Panc1 (cell line): ENCODE measurements at regions not wholly inside any gene's neighbourhood (a gene's known extent, or its start where the extent isn't known, plus 50 kb on each side); places are given as distances from the start of the nearest gene placed in this dataset.

Experiments used
- ATAC-seq: fragments of 200-7000 bp; cut with Tn5 transposase; 2 replicates; pipeline ENCODE4 v1.9.1; 2020; ENCODE audit warnings: mild to moderate bottlenecking, moderate library complexity
- BruUV-seq: library from RNA; stranded (reverse); fragments of 400-500 nt; replicated peaks from 2 replicates; lab custom pipeline; 2021; lab: Mats Ljungman, UMichigan
- CTCF ChIA-PET: fragments of 300-600 bp; sonication (Branson Sonifier 250); formaldehyde crosslinking; loops from one replicate; lab custom pipeline; 2022; ENCODE audit warnings: antibody characterized with exemption; lab: Charles Lee
- POLR2A ChIA-PET: fragments of 300-600 bp; sonication (Branson Sonifier 250); formaldehyde crosslinking; loops from one replicate; lab custom pipeline; 2022; ENCODE audit warnings: antibody characterized with exemption; lab: Charles Lee
- DNase-seq: peaks from one replicate; pipeline ENCODE4 v3.0.0-alpha.2; 2010; ENCODE audit warnings: low read depth, low spot score
- H3K27ac ChIP-seq: 2 replicates; pipeline ENCODE4 v1.5.1; 2011; ENCODE audit warnings: mild to moderate bottlenecking, low read length, inconsistent platforms
- H3K27me3 ChIP-seq: fragments of 200-500 bp; sonication (Bioruptor generic); 2 replicates; pipeline ENCODE4 v1.6.0; 2014; ENCODE audit warnings: low read length, inconsistent platforms; ENCODE audit not compliant: control insufficient read depth, insufficient read depth
- H3K36me3 ChIP-seq: fragments of 200-500 bp; sonication (Bioruptor generic); 2 replicates; pipeline ENCODE4 v1.5.1; 2014; ENCODE audit warnings: inconsistent platforms, mild to moderate bottlenecking, low read length, moderate library complexity; ENCODE audit not compliant: control insufficient read depth, insufficient read depth
- H3K4me1 ChIP-seq: 2 replicates; pipeline ENCODE4 v1.5.1; 2011; ENCODE audit warnings: inconsistent platforms, mild to moderate bottlenecking, low read length, moderate library complexity; ENCODE audit not compliant: control insufficient read depth, insufficient read depth
- H3K4me3 ChIP-seq, 2 experiments: 2 replicates each; pipeline ENCODE4 v1.5.1; 2011 to 2012; ENCODE audit warnings: low read depth in 2 of 2, low read length in 2 of 2, mild to moderate bottlenecking in 2 of 2, inconsistent platforms in 1 of 2, moderate library complexity in 1 of 2
- H3K9me3 ChIP-seq: fragments of 200-500 bp; sonication (Bioruptor generic); 2 replicates; pipeline ENCODE4 v1.5.1; 2014; ENCODE audit warnings: low read depth, mild to moderate bottlenecking, inconsistent platforms, low read length, moderate library complexity; ENCODE audit not compliant: control insufficient read depth, insufficient read depth
- CTCF ChIP-seq: fragments of 450-650 bp; IDR thresholded peaks from 2 replicates; pipeline ENCODE4 v1.5.1; 2017; ENCODE audit warnings: mild to moderate bottlenecking
- POLR2AphosphoS5 ChIP-seq: IDR thresholded peaks from 2 replicates; pipeline ENCODE4 v1.6.1; 2012; ENCODE audit warnings: mild to moderate bottlenecking, low read depth, low read length, moderate library complexity
- REST ChIP-seq, 2 experiments: IDR thresholded peaks; 2 replicates each; pipeline ENCODE4 v1.6.1; 2011 to 2012; ENCODE audit warnings: low read depth in 2 of 2, control low read depth in 1 of 2, low read length in 1 of 2, mild to moderate bottlenecking in 1 of 2, moderate library complexity in 1 of 2; ENCODE audit not compliant: insufficient read depth in 1 of 2
- SIN3A ChIP-seq: IDR thresholded peaks from 2 replicates; pipeline ENCODE4 v1.6.1; 2012; ENCODE audit warnings: low read depth, mild to moderate bottlenecking, low read length, moderate library complexity, borderline replicate concordance; ENCODE audit not compliant: insufficient read depth
- TCF7L2 ChIP-seq: IDR thresholded peaks from 2 replicates; pipeline ENCODE4 v1.6.1; 2011; ENCODE audit warnings: mild to moderate bottlenecking, low read depth, low read length, inconsistent platforms
- in situ Hi-C: cut with HindIII; loops from 2 replicates; pipeline ENCODE4 v1.10.0; 2016; ENCODE audit warnings: low sequenced_read_pairs, low pct_unique_long_range_greater_than_20kb
- intact Hi-C: fragments of 100-400 bp; cut with micrococcal nuclease; formaldehyde crosslinking; loops from one replicate; pipeline ENCODE4 v1.10.0; 2022; ENCODE audit not compliant: unreplicated experiment

- ChIA-PET CTCF (no interaction called here), POLR2A (no interaction called here)
- H3K4me1 ChIP-seq: no peaks in the 10 kb centered on the region
- ATAC-seq (no peak), DNase-seq (no peak)
- in situ Hi-C loops (no loop called here), intact Hi-C loops (no loop called here)
- no peaks in the 10 kb centered on the region for H3K36me3 ChIP-seq
- H3K27me3 ChIP-seq: no peaks in the 10 kb centered on the region
- no peak overlapping the region for H3K27ac ChIP-seq
- TF ChIP-seq SIN3A: no peak
- TF ChIP-seq POLR2AphosphoS5: no peak
- TF ChIP-seq TCF7L2: no peak
- no peak for TF ChIP-seq CTCF
- no peak for TF ChIP-seq REST (IDR thresholded peaks at IDR 0.05; ENCODE audit: insufficient read depth in 1 of 2, low read depth in 2 of 2, low read length in 1 of 2)
- no peak overlapping the region for H3K4me3 ChIP-seq
- H3K9me3 ChIP-seq: no peaks in the 10 kb centered on the region
- no TSS peak for BruUV-seq
Observed at GRCh38 chr7:114766041-114766356, 155.9 kb upstream of the MDFIC start.

DNA sequence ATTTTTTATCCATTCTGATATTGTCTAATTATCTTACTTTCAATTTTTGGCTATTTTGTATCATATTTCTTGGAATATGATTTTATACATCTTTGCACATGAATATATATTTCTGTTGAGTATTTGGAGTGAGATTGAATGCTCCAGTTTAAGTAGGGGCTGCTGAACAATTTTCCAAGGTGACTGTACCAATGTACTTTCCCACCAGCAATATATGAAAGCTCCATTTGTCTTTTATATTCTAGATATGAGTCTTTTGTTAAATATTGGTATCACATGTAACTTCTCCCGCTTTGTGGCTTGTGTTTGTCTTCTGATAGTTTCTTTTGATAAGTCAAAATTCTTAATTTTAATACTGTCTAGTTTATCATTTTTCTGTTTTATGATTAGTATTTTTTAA, 144.6 kb upstream of the MDFIC start:
- ATAC-seq: no peak

More for the DNA sequence above, 144.6 kb upstream of the MDFIC start:
- Histone ChIP-seq H3K36me3 (no peaks in the 10 kb centered on the region), H3K4me3 (no peak overlapping the region), H3K27me3 (no peaks in the 10 kb centered on the region), H3K9me3 (no peaks in the 10 kb centered on the region), H3K4me1 (no peaks in the 10 kb centered on the region), H3K27ac (no peak overlapping the region)
- no peak for DNase-seq
- POLR2A ChIA-PET: no interaction called here
- TF ChIP-seq SIN3A (no peak), REST (IDR thresholded peaks at IDR 0.05; ENCODE audit: insufficient read depth in 1 of 2, low read depth in 2 of 2, low read length in 1 of 2) (no peak), POLR2AphosphoS5 (no peak), TCF7L2 (no peak), CTCF (no peak)
- in situ Hi-C loops: no loop called here
- CTCF ChIA-PET: no interaction called here
- intact Hi-C loops: no loop called here
- no TSS peak for BruUV-seq
